ENCODE measurements at regions not wholly inside any gene's neighbourhood (a gene's known extent, or its start where the extent isn't known, plus 50 kb on each side); places are given as distances from the start of the nearest gene placed in this dataset.
"Not testable (repeated sequence)": the region's sequence is repeated elsewhere in the genome, so short reads cannot be mapped to it uniquely, and the experiment has no call there.

DNA sequence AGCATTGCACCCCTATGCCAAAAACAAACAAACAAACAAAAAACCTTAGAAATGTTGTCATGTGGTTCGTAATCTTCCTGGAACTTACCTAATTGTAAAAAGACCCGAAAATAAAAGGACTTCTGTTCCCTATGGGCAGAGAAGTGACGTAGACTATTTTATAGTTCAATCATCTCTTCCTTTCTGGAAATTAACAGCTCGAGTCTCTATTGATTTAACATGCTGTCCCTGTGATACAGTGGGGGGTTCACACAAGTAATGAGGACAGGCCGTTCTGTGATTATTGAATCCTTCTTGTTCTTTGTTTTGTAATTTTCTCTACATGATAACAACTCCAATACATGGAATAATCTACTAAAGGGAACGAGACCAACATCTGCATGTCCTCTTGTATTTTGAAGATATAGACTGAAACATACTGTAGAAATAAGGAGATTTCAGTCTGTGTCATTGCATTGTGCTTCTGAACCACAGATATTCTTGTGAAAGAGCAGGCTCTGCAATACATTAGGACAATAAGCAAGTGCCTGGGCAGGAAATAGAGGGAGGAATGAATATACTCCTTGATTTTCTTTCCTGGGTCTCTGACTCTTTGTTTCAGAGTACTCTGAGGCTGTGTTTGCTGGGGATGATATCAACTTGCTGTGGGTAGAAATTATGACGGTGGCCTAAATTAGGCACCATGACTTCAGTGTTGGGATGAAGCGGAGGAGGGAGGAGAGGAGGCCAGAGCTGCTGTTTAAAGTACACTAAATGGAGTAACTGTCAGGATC lies 65.7 kb upstream of the PPM1B start:
- H3K27ac ChIP-seq = no peak overlapping the region
- no peaks in the 10 kb centered on the region for H3K9me3 ChIP-seq
- no peak overlapping the region for H3K4me3 ChIP-seq
- no peaks in the 10 kb centered on the region for H3K27me3 ChIP-seq (replicated peaks; ENCODE audit: insufficient read depth)
- no peaks in the 10 kb centered on the region for H3K36me3 ChIP-seq
- ATAC-seq (ENCODE audit: insufficient number of reproducible peaks, low FRiP score, low read depth) = no peak
- H3K4me1 ChIP-seq (ENCODE audit: control insufficient read depth in 1 of 2, low read depth in 2 of 2) = no peaks in the 10 kb centered on the region
- TF ChIP-seq CTCF (IDR thresholded peaks at IDR 0.05) = no peak
- DNase-seq (ENCODE audit: low spot score) = no peak

GRCh38 chr2:44103639-44104038 lies 65.0 kb upstream of the PPM1B start:
- Histone ChIP-seq H3K4me3 (no peak overlapping the region), H3K27me3 (replicated peaks; ENCODE audit: insufficient read depth) (no peaks in the 10 kb centered on the region), H3K9me3 (no peaks in the 10 kb centered on the region), H3K4me1 (ENCODE audit: control insufficient read depth in 1 of 2, low read depth in 2 of 2) (no peaks in the 10 kb centered on the region), H3K36me3 (no peaks in the 10 kb centered on the region), H3K27ac (no peak overlapping the region)
- DNase-seq (ENCODE audit: low spot score) (no peak), ATAC-seq (ENCODE audit: insufficient number of reproducible peaks, low FRiP score, low read depth) (no peak)
- no peak for TF ChIP-seq CTCF (IDR thresholded peaks at IDR 0.05)

DNA sequence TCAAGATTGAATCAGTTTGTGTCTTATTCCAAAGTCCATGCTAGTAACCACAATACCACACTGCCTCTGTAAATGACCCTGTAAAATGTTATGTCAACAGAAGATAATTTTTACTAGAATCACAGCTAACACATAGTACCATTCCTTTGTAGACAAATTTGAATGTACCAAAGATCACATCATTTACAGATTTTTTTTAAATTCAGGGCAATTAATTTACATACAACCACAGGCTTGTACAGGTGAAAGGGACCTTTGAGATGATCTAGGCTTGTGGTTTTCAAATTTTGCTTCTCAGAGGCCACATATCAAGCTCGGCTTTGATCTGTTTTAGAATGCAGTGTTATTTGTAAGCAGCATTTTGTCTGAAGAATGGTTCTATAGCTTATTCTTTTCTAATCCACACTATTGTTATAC lies 63.8 kb upstream of the PPM1B start:
- Histone ChIP-seq H3K9me3 (no peaks in the 10 kb centered on the region), H3K4me3 (no peak overlapping the region), H3K4me1 (ENCODE audit: control insufficient read depth in 1 of 2, low read depth in 2 of 2) (no peaks in the 10 kb centered on the region), H3K27ac (no peak overlapping the region), H3K36me3 (no peaks in the 10 kb centered on the region), H3K27me3 (replicated peaks; ENCODE audit: insufficient read depth) (no peaks in the 10 kb centered on the region)
- no peak for TF ChIP-seq CTCF (IDR thresholded peaks at IDR 0.05)
- ATAC-seq (ENCODE audit: insufficient number of reproducible peaks, low FRiP score, low read depth) (no peak), DNase-seq (ENCODE audit: low spot score) (no peak)

GRCh38 chr2:44106509-44106908 lies 62.2 kb upstream of the PPM1B start:
- not testable (repeated sequence) for ATAC-seq (ENCODE audit: insufficient number of reproducible peaks, low FRiP score, low read depth); H3K9me3 ChIP-seq; H3K36me3 ChIP-seq; H3K4me3 ChIP-seq; DNase-seq (ENCODE audit: low spot score); H3K27ac ChIP-seq; H3K27me3 ChIP-seq (replicated peaks; ENCODE audit: insufficient read depth); H3K4me1 ChIP-seq (ENCODE audit: control insufficient read depth in 1 of 2, low read depth in 2 of 2)

DNA sequence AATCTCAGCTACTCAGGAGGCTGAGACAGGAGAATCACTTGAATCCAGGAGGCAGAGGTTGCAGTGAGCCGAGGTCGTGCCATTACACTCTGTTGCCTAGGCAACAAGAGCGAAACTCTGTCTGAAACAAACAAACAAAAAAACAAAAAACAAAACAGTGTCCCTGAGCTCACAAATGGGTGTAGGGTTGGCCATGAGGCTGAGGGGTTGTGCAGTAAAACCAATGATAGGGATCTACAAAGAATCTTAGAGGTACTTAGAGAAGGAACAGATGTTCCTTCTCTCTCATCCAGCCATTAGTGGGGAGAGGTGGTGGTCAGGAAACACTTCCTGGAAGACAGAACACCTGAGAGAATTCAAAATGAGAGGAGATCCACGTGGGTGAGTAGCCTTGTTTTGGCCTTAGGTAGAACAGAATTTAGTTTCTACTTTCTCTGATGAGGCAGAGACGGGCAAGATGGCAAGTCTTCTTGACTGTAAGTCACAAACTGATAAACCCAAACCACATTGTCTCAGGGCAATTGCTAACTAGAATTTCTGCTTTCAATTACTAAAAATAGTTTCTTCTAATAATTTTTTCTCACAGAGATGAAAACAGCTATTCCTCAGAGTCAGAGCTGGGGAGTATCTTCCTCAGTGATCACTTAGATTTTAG lies 61.5 kb upstream of the PPM1B start:
- H3K4me1 ChIP-seq (ENCODE audit: control insufficient read depth in 1 of 2, low read depth in 2 of 2) = no peaks in the 10 kb centered on the region
- no peaks in the 10 kb centered on the region for H3K27me3 ChIP-seq (replicated peaks; ENCODE audit: insufficient read depth)
- no peak for TF ChIP-seq CTCF (IDR thresholded peaks at IDR 0.05)
- no peak overlapping the region for H3K27ac ChIP-seq
- H3K36me3 ChIP-seq = no peaks in the 10 kb centered on the region
- H3K4me3 ChIP-seq = no peak overlapping the region
- no peaks in the 10 kb centered on the region for H3K9me3 ChIP-seq
- DNase-seq (ENCODE audit: low spot score) = no peak
- ATAC-seq (ENCODE audit: insufficient number of reproducible peaks, low FRiP score, low read depth) = no peak

All from thoracic aorta (tissue), 2 donors.